Neural cell (in vitro differentiated cells): ENCODE measurements at regions not wholly inside any gene's neighbourhood (a gene's known extent, or its start where the extent isn't known, plus 50 kb on each side); places are given as distances from the start of the nearest gene placed in this dataset.
"Not testable (repeated sequence)": the region's sequence is repeated elsewhere in the genome, so short reads cannot be mapped to it uniquely, and the experiment has no call there.

ENCODE experiments used
- H2AFZ ChIP-seq: fragments of 200-600, 300-800 bp; sonication (generic), shearing (Covaris generic); 2 replicates; pipeline ENCODE4 v1.6.0; 2014; ENCODE audit warnings: low read depth, mild to moderate bottlenecking, antibody characterized with exemption, low read length, moderate library complexity
- H3F3A ChIP-seq: fragments of 200-600 bp; shearing (Covaris generic); 2 replicates; pipeline ENCODE4 v1.6.1; 2016; ENCODE audit warnings: mild to moderate bottlenecking, moderate library complexity, mixed read lengths, antibody characterized with exemption, low read length; ENCODE audit not compliant: insufficient read depth, poor library complexity, severe bottlenecking
- H3K27ac ChIP-seq: fragments of 200-600, 300-800 bp; sonication (generic), shearing (Covaris generic); 2 replicates; pipeline ENCODE4 v1.5.1; 2014; ENCODE audit warnings: mild to moderate bottlenecking, low read length, moderate library complexity
- H3K27me3 ChIP-seq: fragments of 300-800, 200-600 bp; sonication (generic), shearing (Covaris generic); 2 replicates; pipeline ENCODE4 v1.6.0; 2014; ENCODE audit warnings: mild to moderate bottlenecking, low read depth, low read length, moderate library complexity; ENCODE audit not compliant: insufficient read depth
- H3K36me3 ChIP-seq: fragments of 300-800, 200-600 bp; sonication (generic), shearing (Covaris generic); 2 replicates; pipeline ENCODE4 v1.5.1; 2014; ENCODE audit warnings: mild to moderate bottlenecking, antibody characterized with exemption, low read length, moderate library complexity; ENCODE audit not compliant: insufficient read depth
- H3K4me2 ChIP-seq: fragments of 300-800, 200-600 bp; sonication (generic), shearing (Covaris generic); 2 replicates; pipeline ENCODE4 v1.6.0; 2014; ENCODE audit warnings: mild to moderate bottlenecking, low read length
- H3K4me3 ChIP-seq: fragments of 300-800, 200-600 bp; sonication (generic), shearing (Covaris generic); 2 replicates; pipeline ENCODE4 v1.5.1; 2014; ENCODE audit warnings: mild to moderate bottlenecking, low read length, moderate library complexity
- H3K79me2 ChIP-seq: fragments of 200-600 bp; shearing (Covaris generic); replicated peaks from 2 replicates; pipeline ENCODE4 v1.6.0; 2014; ENCODE audit warnings: mild to moderate bottlenecking, low read length, moderate library complexity; ENCODE audit not compliant: insufficient read depth
- H3K9ac ChIP-seq: fragments of 300-800, 200-600 bp; sonication (generic), shearing (Covaris generic); 2 replicates; pipeline ENCODE4 v1.6.1; 2016; ENCODE audit warnings: mild to moderate bottlenecking, low read length, mixed read lengths
- H3K9me2 ChIP-seq: fragments of 200-600 bp; shearing (Covaris generic); 2 replicates; pipeline ENCODE4 v1.6.1; 2016; ENCODE audit warnings: mild to moderate bottlenecking, low read length, mixed read lengths; ENCODE audit not compliant: insufficient read depth
- H3K9me3 ChIP-seq: fragments of 200-600, 300-800 bp; sonication (generic), shearing (Covaris generic); 2 replicates; pipeline ENCODE4 v1.6.1; 2016; ENCODE audit warnings: mild to moderate bottlenecking, mixed run types, low read length, moderate library complexity, mixed read lengths
- H4K20me1 ChIP-seq: fragments of 200-600 bp; shearing (Covaris generic); 2 replicates; pipeline ENCODE4 v1.6.1; 2016; ENCODE audit warnings: mild to moderate bottlenecking, mixed run types; ENCODE audit not compliant: insufficient read depth
- EP300 ChIP-seq: fragments of 450-650 bp; conservative IDR thresholded peaks from 2 replicates; pipeline ENCODE4 v1.6.1; 2014; ENCODE audit warnings: antibody characterized with exemption, mild to moderate bottlenecking, moderate library complexity; ENCODE audit not compliant: poor library complexity, severe bottlenecking
- EZH2 ChIP-seq: fragments of 200-600, 300-800 bp; shearing (Covaris generic), sonication (generic); IDR thresholded peaks from 2 replicates; pipeline ENCODE4 v1.6.1; 2014; ENCODE audit warnings: antibody characterized with exemption, low read length, borderline replicate concordance, mild to moderate bottlenecking; ENCODE audit not compliant: insufficient read depth, poor library complexity, severe bottlenecking
- MXI1 ChIP-seq: fragments of 450-650 bp; conservative IDR thresholded peaks from 2 replicates; pipeline ENCODE4 v1.6.1; 2014; ENCODE audit warnings: antibody characterized with exemption, mild to moderate bottlenecking; ENCODE audit not compliant: poor library complexity, severe bottlenecking
- POLR2AphosphoS5 ChIP-seq: IDR thresholded peaks from 2 replicates; pipeline ENCODE4 v1.6.1; 2012
- RAD21 ChIP-seq: fragments of 450-650 bp; conservative IDR thresholded peaks from 2 replicates; pipeline ENCODE4 v1.6.1; 2014; ENCODE audit warnings: antibody characterized with exemption, mild to moderate bottlenecking, moderate library complexity
- SMC3 ChIP-seq: fragments of 450-650 bp; conservative IDR thresholded peaks from 2 replicates; pipeline ENCODE4 v1.6.1; 2014; ENCODE audit warnings: antibody characterized with exemption, mild to moderate bottlenecking, moderate library complexity; ENCODE audit not compliant: poor library complexity
- TAF1 ChIP-seq: IDR thresholded peaks from 2 replicates; pipeline ENCODE4 v1.6.1; 2012; ENCODE audit warnings: low read depth
- TF ChIP-seq, protein P1 (sequence below): IDR thresholded peaks from 2 replicates; pipeline ENCODE4 v1.6.1; 2012; ENCODE audit warnings: borderline replicate concordance
- TF ChIP-seq, protein P2 (sequence below): fragments of 450-650 bp; IDR thresholded peaks from 2 replicates; pipeline ENCODE4 v1.5.1; 2014; ENCODE audit warnings: antibody characterized with exemption, mild to moderate bottlenecking, moderate library complexity; ENCODE audit not compliant: poor library complexity, severe bottlenecking

GRCh38 chr21:17279663-17280062 lies 233.2 kb upstream of the CXADR start:
- H3K36me3 ChIP-seq = no peaks in the 10 kb centered on the region
- no peaks in the 10 kb centered on the region for H3K9me3 ChIP-seq
- no peaks in the 10 kb centered on the region for H3K9me2 ChIP-seq
- no peak overlapping the region for H3K9ac ChIP-seq
- no peak overlapping the region for H3K27ac ChIP-seq
- no peaks in the 10 kb centered on the region for H3F3A ChIP-seq
- H3K4me2 ChIP-seq = no peak overlapping the region
- H3K79me2 ChIP-seq = no peaks in the 10 kb centered on the region
- no peak overlapping the region for H2AFZ ChIP-seq
- H3K27me3 ChIP-seq = no peaks in the 10 kb centered on the region
- no peak overlapping the region for H3K4me3 ChIP-seq
- TF ChIP-seq EZH2 (no peak), POLR2AphosphoS5 (no peak), RAD21 (no peak), TAF1 (no peak), MXI1 (no peak), EP300 (no peak), SMC3 (no peak)
- TF ChIP-seq, protein P1, sequence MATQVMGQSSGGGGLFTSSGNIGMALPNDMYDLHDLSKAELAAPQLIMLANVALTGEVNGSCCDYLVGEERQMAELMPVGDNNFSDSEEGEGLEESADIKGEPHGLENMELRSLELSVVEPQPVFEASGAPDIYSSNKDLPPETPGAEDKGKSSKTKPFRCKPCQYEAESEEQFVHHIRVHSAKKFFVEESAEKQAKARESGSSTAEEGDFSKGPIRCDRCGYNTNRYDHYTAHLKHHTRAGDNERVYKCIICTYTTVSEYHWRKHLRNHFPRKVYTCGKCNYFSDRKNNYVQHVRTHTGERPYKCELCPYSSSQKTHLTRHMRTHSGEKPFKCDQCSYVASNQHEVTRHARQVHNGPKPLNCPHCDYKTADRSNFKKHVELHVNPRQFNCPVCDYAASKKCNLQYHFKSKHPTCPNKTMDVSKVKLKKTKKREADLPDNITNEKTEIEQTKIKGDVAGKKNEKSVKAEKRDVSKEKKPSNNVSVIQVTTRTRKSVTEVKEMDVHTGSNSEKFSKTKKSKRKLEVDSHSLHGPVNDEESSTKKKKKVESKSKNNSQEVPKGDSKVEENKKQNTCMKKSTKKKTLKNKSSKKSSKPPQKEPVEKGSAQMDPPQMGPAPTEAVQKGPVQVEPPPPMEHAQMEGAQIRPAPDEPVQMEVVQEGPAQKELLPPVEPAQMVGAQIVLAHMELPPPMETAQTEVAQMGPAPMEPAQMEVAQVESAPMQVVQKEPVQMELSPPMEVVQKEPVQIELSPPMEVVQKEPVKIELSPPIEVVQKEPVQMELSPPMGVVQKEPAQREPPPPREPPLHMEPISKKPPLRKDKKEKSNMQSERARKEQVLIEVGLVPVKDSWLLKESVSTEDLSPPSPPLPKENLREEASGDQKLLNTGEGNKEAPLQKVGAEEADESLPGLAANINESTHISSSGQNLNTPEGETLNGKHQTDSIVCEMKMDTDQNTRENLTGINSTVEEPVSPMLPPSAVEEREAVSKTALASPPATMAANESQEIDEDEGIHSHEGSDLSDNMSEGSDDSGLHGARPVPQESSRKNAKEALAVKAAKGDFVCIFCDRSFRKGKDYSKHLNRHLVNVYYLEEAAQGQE = no peak
- TF ChIP-seq, protein P2, sequence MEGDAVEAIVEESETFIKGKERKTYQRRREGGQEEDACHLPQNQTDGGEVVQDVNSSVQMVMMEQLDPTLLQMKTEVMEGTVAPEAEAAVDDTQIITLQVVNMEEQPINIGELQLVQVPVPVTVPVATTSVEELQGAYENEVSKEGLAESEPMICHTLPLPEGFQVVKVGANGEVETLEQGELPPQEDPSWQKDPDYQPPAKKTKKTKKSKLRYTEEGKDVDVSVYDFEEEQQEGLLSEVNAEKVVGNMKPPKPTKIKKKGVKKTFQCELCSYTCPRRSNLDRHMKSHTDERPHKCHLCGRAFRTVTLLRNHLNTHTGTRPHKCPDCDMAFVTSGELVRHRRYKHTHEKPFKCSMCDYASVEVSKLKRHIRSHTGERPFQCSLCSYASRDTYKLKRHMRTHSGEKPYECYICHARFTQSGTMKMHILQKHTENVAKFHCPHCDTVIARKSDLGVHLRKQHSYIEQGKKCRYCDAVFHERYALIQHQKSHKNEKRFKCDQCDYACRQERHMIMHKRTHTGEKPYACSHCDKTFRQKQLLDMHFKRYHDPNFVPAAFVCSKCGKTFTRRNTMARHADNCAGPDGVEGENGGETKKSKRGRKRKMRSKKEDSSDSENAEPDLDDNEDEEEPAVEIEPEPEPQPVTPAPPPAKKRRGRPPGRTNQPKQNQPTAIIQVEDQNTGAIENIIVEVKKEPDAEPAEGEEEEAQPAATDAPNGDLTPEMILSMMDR = no peak
- H4K20me1 ChIP-seq = no peaks in the 10 kb centered on the region

GRCh38 chr21:17293016-17293562 lies 219.8 kb upstream of the CXADR start:
- H3K4me3 ChIP-seq, H3K9me2 ChIP-seq, H3K4me2 ChIP-seq, H3K9ac ChIP-seq, H3K27ac ChIP-seq, H3F3A ChIP-seq, H3K9me3 ChIP-seq, H4K20me1 ChIP-seq, H3K27me3 ChIP-seq, H2AFZ ChIP-seq, H3K79me2 ChIP-seq, H3K36me3 ChIP-seq: not testable (repeated sequence)

- Histone ChIP-seq H3F3A (no peaks in the 10 kb centered on the region), H3K9me2 (no peaks in the 10 kb centered on the region), H3K79me2 (no peaks in the 10 kb centered on the region), H3K9me3 (peaks cover 3% of the 10 kb centered on the region), H3K36me3 (no peaks in the 10 kb centered on the region), H3K27me3 (no peaks in the 10 kb centered on the region), H3K27ac (no peak overlapping the region), H2AFZ (no peak overlapping the region), H4K20me1 (no peaks in the 10 kb centered on the region), H3K4me2 (no peak overlapping the region), H3K4me3 (no peak overlapping the region), H3K9ac (no peak overlapping the region)
- TF ChIP-seq EP300 (no peak), POLR2AphosphoS5 (no peak), EZH2 (no peak), TAF1 (no peak), MXI1 (no peak), SMC3 (no peak)
- TF ChIP-seq, protein P1 = no peak
- TF ChIP-seq, protein P2 = no peak
Observed at GRCh38 chr21:17295997-17296396, 216.8 kb upstream of the CXADR start.
